SK-N-SH (cell line): ENCODE measurements at regions not wholly inside any gene's neighbourhood (a gene's known extent, or its start where the extent isn't known, plus 50 kb on each side); places are given as distances from the start of the nearest gene placed in this dataset.

Experiments used
- CTCF ChIP-seq: fragments of 200-600 bp; sonication (generic); IDR thresholded peaks from 2 replicates; pipeline ENCODE4 v1.6.1; 2017; ENCODE audit warnings: antibody characterized with exemption, mild to moderate bottlenecking, moderate library complexity
- ELF1 ChIP-seq: IDR thresholded peaks from 2 replicates; pipeline ENCODE4 v1.4.0; 2012
- EZH2phosphoT487 ChIP-seq: fragments of 200-600 bp; sonication (generic); IDR thresholded peaks from 2 replicates; pipeline ENCODE4 v1.6.1; 2017; ENCODE audit warnings: low read depth, mixed run types, mild to moderate bottlenecking, antibody characterized with exemption, moderate library complexity, borderline replicate concordance
- FOSL2 ChIP-seq: IDR thresholded peaks from 2 replicates; pipeline ENCODE4 v1.4.0; 2012; ENCODE audit warnings: low read depth, mild to moderate bottlenecking, moderate library complexity, borderline replicate concordance
- FOXM1 ChIP-seq: IDR thresholded peaks from 2 replicates; pipeline ENCODE4 v1.4.0; 2012; ENCODE audit warnings: low read depth, mild to moderate bottlenecking
- GABPA ChIP-seq: IDR thresholded peaks from 2 replicates; pipeline ENCODE4 v1.4.0; 2012; ENCODE audit warnings: low read depth, mild to moderate bottlenecking
- IRF3 ChIP-seq: fragments of 150-350 bp; IDR thresholded peaks from 2 replicates; pipeline ENCODE4 v1.6.1; 2016; ENCODE audit warnings: mild to moderate bottlenecking, low read depth, low read length
- JUND ChIP-seq: IDR thresholded peaks from 2 replicates; pipeline ENCODE4 v1.4.0; 2012
- MAX ChIP-seq: IDR thresholded peaks from 2 replicates; pipeline ENCODE4 v1.4.0; 2012; ENCODE audit warnings: low read depth
- MXI1 ChIP-seq: IDR thresholded peaks from 2 replicates; pipeline ENCODE4 v1.6.1; 2012; ENCODE audit warnings: mild to moderate bottlenecking, low read depth, low read length, improper control_type of control experiment

DNA sequence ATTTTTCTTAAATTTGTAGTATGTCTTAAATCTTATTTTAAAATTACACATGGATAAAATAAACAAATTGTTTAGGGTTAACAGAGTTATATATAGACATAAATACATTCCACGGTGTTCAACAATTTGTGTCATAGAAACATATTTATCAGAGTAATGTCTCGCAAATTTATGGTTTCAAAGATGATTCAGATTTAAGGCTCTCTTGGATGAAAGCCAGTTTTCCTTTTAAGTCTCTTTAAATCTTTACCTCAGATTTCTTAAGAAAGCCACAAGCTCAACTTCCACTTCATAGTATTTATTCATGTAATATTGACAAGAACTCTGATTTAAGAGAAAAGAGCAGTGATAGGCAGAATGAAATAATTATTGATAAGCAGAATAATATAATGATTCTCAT lies 1254.8 kb upstream of the ADGRL3 start:
- no peak for TF ChIP-seq CTCF
- TF ChIP-seq MXI1 = no peak
- TF ChIP-seq EZH2phosphoT487 = no peak
- TF ChIP-seq JUND = no peak
- TF ChIP-seq ELF1 = no peak
- TF ChIP-seq MAX = no peak
- no peak for TF ChIP-seq FOXM1
- TF ChIP-seq FOSL2 = no peak
- TF ChIP-seq IRF3 = no peak
- TF ChIP-seq GABPA = no peak
